ENCODE measurements at regions not wholly inside any gene's neighbourhood (a gene's known extent, or its start where the extent isn't known, plus 50 kb on each side); places are given as distances from the start of the nearest gene placed in this dataset.

DNA sequence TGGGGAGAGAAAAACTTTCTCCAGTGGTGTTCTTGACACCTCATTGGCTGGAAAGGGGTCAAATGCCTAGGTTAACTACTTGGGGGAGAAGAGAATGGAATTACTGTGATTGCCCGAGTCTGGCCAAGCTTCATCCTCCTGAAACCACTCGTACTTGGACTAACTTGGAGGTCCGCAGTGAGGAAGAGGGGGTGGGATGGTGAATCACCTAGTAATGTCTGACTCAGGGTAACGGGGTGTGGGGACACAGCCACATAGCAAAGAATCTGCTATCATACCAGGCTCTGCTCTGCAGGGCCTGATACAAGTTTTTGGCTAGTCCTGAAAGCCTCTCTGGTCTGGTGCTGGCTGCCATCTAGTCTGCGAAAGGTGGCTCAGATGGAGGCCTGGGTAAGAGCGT lies 190.9 kb downstream of the RPS24 start:
- DNase-seq (ENCODE audit: extremely low spot score, unreplicated experiment) = no peak
- peaks cover 5% of the 10 kb centered on the region for H3K4me1 Mint-ChIP-seq (ENCODE audit: unreplicated experiment)
- TF ChIP-seq, protein P1, sequence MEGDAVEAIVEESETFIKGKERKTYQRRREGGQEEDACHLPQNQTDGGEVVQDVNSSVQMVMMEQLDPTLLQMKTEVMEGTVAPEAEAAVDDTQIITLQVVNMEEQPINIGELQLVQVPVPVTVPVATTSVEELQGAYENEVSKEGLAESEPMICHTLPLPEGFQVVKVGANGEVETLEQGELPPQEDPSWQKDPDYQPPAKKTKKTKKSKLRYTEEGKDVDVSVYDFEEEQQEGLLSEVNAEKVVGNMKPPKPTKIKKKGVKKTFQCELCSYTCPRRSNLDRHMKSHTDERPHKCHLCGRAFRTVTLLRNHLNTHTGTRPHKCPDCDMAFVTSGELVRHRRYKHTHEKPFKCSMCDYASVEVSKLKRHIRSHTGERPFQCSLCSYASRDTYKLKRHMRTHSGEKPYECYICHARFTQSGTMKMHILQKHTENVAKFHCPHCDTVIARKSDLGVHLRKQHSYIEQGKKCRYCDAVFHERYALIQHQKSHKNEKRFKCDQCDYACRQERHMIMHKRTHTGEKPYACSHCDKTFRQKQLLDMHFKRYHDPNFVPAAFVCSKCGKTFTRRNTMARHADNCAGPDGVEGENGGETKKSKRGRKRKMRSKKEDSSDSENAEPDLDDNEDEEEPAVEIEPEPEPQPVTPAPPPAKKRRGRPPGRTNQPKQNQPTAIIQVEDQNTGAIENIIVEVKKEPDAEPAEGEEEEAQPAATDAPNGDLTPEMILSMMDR (IDR thresholded peaks at IDR 0.05) = no peak
- peaks cover 36% of the 10 kb centered on the region for H3K27me3 Mint-ChIP-seq (ENCODE audit: unreplicated experiment)
- no peak overlapping the region for H3K27ac Mint-ChIP-seq (ENCODE audit: unreplicated experiment)
- no peaks in the 10 kb centered on the region for H3K36me3 Mint-ChIP-seq (ENCODE audit: unreplicated experiment)
- no peaks in the 10 kb centered on the region for H3K9me3 Mint-ChIP-seq (ENCODE audit: unreplicated experiment)
- H3K4me3 Mint-ChIP-seq (ENCODE audit: unreplicated experiment) = no peak overlapping the region

DNA sequence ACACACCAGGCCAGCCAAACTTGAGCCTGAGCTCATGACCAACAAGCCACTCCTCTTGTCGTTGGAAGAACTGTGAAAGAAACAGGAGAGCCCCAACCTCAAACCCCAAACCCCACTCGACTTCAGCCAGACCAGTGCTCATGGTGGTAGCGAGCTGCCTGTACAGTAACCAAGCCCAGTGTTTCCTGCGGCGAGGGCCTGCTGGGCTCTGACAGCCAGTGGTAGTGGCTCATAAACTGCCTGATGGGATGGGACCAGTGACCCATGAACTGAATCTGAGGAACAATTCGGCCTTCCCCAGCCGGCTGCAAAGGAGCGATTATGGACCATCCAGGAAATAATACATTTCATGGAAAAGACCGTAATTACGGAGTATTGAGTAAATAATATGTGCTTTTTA lies 191.9 kb downstream of the RPS24 start:
- DNase-seq (ENCODE audit: extremely low spot score, unreplicated experiment) = no peak
- Mint-ChIP-seq H3K9me3 (ENCODE audit: unreplicated experiment) (no peaks in the 10 kb centered on the region), H3K27ac (ENCODE audit: unreplicated experiment) (no peak overlapping the region), H3K4me3 (ENCODE audit: unreplicated experiment) (no peak overlapping the region), H3K36me3 (ENCODE audit: unreplicated experiment) (no peaks in the 10 kb centered on the region), H3K27me3 (ENCODE audit: unreplicated experiment) (peaks cover 41% of the 10 kb centered on the region), H3K4me1 (ENCODE audit: unreplicated experiment) (peaks cover 5% of the 10 kb centered on the region)
- TF ChIP-seq, protein P1 (IDR thresholded peaks at IDR 0.05) = no peak

DNA sequence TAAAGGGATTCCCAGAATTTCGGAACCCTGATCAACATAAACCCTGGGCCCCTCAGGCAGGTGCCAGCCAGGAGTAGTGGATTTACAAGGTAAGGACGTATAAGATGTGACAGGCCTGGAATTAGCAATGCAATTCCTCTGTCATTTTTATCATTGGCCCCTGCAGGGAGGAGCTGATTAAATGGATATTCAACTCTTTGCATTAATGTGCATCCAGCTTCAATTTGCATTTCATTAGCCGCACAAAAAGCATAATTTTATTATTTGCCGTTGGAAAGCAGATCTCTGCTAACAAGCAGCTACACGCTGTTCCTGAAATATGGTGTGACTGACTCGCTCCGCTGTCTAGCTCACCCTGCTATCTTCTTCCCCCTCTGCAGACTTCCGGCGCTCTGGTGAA lies 195.8 kb downstream of the RPS24 start:
- Mint-ChIP-seq H3K27me3 (ENCODE audit: unreplicated experiment) (peaks cover 64% of the 10 kb centered on the region), H3K9me3 (ENCODE audit: unreplicated experiment) (peaks cover 3% of the 10 kb centered on the region), H3K4me1 (ENCODE audit: unreplicated experiment) (no peaks in the 10 kb centered on the region), H3K4me3 (ENCODE audit: unreplicated experiment) (no peak overlapping the region), H3K27ac (ENCODE audit: unreplicated experiment) (no peak overlapping the region), H3K36me3 (ENCODE audit: unreplicated experiment) (no peaks in the 10 kb centered on the region)
- TF ChIP-seq, protein P1 (IDR thresholded peaks at IDR 0.05) = no peak
- DNase-seq (ENCODE audit: extremely low spot score, unreplicated experiment) = no peak

DNA sequence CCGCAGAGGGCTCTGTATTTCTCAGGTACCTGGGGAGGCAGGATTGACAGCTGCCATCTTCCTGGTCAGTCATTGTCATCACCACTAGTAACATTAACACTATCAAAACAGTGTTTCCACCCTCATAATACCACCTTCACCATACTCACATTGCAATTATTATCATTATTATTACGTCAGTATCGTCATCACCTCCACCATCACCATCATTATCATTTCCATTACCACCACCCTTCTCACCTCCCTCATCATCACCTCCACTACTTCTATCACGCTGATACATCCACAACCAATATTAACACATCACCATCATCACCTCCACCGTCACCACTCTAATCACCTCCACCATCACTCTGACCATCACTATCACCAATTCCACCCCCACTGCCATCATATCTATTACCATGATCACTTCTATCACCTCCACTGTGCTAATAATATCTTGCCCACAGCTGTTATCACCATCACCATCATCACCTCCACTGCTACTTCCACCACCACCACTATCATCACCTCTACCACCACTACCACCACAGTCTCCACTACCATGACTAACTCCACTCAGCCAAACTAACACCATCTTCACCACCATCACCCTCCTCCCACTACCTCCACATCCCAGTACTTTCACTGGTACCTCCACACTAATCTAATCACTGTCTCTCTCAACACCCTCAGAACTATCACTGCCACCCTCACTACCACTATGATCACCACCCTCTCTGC lies 196.4 kb downstream of the RPS24 start:
- Mint-ChIP-seq H3K36me3 (ENCODE audit: unreplicated experiment) (no peaks in the 10 kb centered on the region), H3K4me1 (ENCODE audit: unreplicated experiment) (no peaks in the 10 kb centered on the region), H3K4me3 (ENCODE audit: unreplicated experiment) (no peak overlapping the region), H3K9me3 (ENCODE audit: unreplicated experiment) (peaks cover 3% of the 10 kb centered on the region), H3K27ac (ENCODE audit: unreplicated experiment) (no peak overlapping the region), H3K27me3 (ENCODE audit: unreplicated experiment) (peaks cover 65% of the 10 kb centered on the region)
- DNase-seq (ENCODE audit: extremely low spot score, unreplicated experiment) = no peak
- TF ChIP-seq, protein P1 (IDR thresholded peaks at IDR 0.05) = no peak

DNA sequence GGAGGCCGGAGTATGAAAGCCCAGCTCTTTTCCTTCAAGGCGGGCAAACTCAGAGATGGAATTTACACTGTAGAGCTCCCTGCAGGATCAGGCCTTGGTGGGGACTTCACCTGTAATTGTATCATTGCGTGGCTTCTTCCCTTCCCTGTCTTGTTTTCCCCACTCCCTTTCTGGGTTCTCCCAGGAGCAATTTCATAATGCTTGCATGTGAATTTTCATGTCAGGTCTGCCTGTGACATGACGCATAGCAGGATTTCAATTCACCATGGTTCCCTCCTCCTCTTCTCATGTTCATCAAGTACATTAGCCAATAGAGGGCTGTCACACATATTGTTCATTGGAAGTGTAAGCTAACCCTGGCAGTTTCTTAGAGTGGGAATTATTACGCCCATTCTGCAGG lies 197.7 kb downstream of the RPS24 start:
- H3K27ac Mint-ChIP-seq (ENCODE audit: unreplicated experiment) = no peak overlapping the region
- no peak overlapping the region for H3K4me3 Mint-ChIP-seq (ENCODE audit: unreplicated experiment)
- H3K9me3 Mint-ChIP-seq (ENCODE audit: unreplicated experiment) = peaks cover 3% of the 10 kb centered on the region
- TF ChIP-seq, protein P1 (IDR thresholded peaks at IDR 0.05) = no peak
- no peaks in the 10 kb centered on the region for H3K36me3 Mint-ChIP-seq (ENCODE audit: unreplicated experiment)
- no peak for DNase-seq (ENCODE audit: extremely low spot score, unreplicated experiment)
- no peaks in the 10 kb centered on the region for H3K4me1 Mint-ChIP-seq (ENCODE audit: unreplicated experiment)
- peaks cover 68% of the 10 kb centered on the region for H3K27me3 Mint-ChIP-seq (ENCODE audit: unreplicated experiment)
